ENCODE measurements at regions not wholly inside any gene's neighbourhood (a gene's known extent, or its start where the extent isn't known, plus 50 kb on each side); places are given as distances from the start of the nearest gene placed in this dataset.

DNA sequence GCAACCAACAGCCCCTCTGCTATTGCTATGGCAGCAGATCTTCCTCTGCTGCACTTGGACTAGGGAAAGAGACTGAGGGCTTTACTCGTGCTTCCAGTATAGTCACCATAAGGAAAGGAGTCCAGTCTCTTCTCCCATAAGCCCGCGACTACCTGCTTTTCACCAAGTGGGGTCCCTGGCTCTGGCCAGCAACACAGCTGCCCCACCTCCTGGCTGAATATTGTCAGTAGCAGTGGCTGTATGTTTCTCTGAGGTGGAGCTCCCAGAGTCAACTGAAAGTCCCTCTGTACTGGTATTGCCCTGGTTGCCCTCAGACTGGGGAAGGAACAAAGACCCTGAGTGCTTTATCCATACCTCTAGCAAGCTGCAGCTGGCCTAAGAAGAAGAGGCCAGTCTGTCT, 719.6 kb downstream of the SQOR start:
- no CpG with 5 or more reads among the region's 3 CpGs for WGBS, 2 experiments (ENCODE audit: extremely low coverage in 2 of 2, insufficient read length in 1 of 2)
- no peak overlapping the region for H3K14ac ChIP-seq (replicated peaks; ENCODE audit: low read depth, low read length)

More for the DNA sequence above, 719.6 kb downstream of the SQOR start:
- Histone ChIP-seq H3K27me3 (ENCODE audit: control insufficient read depth, insufficient read depth, low read length) (no peaks in the 10 kb centered on the region), H3K23ac (ENCODE audit: low read depth, low read length) (no peak overlapping the region), H2AK5ac (ENCODE audit: low read depth, low read length) (no peak overlapping the region), H3K79me1 (ENCODE audit: low read depth in 1 of 2, low read length in 2 of 2) (no peaks in the 10 kb centered on the region), H3K36me3 (ENCODE audit: control insufficient read depth, insufficient read depth, low read length) (no peaks in the 10 kb centered on the region), H4K5ac (ENCODE audit: low read depth, low read length) (no peak overlapping the region), H2BK15ac (ENCODE audit: low read depth, low read length) (no peak overlapping the region), H3K4me1 (ENCODE audit: control insufficient read depth, insufficient read depth, low read length) (no peaks in the 10 kb centered on the region), H3K9me3 (ENCODE audit: control insufficient read depth, insufficient read depth, low read length) (peaks cover 5% of the 10 kb centered on the region; the same call in 1 of the 2 replicates), H2AK9ac (replicated peaks; ENCODE audit: low read depth, low read length, poor library complexity) (no peak overlapping the region), H4K91ac (ENCODE audit: insufficient read depth, low read depth, low read length) (no peak overlapping the region), H2BK120ac (ENCODE audit: low read depth, low read length) (no peak overlapping the region), H3K9me1 (ENCODE audit: insufficient read depth, low read length) (no peaks in the 10 kb centered on the region), H3K27ac (ENCODE audit: insufficient read depth, low read length) (no peak overlapping the region), H3K9ac (ENCODE audit: low read depth, low read length) (no peak overlapping the region), H3K56ac (ENCODE audit: extremely low read depth, insufficient read depth, low read length) (no peak overlapping the region), H3K4me3 (ENCODE audit: insufficient read depth, low read depth, low read length) (no peak overlapping the region), H3K18ac (ENCODE audit: low read depth, low read length) (no peak overlapping the region), H2BK20ac (ENCODE audit: low read depth, low read length) (no peak overlapping the region), H4K8ac (ENCODE audit: low read depth in 2 of 2, low read length in 2 of 2) (no peak overlapping the region), H3K4ac (ENCODE audit: low read depth, low read length) (no peak overlapping the region), H4K20me1 (ENCODE audit: insufficient read depth, low read length) (no peaks in the 10 kb centered on the region), H2BK5ac (ENCODE audit: low read depth, low read length, poor library complexity, severe bottlenecking) (no peak overlapping the region), H3K4me2 (ENCODE audit: low read depth, low read length) (no peak overlapping the region), H2AFZ (replicated peaks; ENCODE audit: low read length, poor library complexity) (no peak overlapping the region)
- dilution Hi-C loops (cut with HindIII; ENCODE audit: low sequenced_read_pairs, unreplicated experiment), result no loop called here
- POLR2A ChIA-PET (ENCODE audit: unreplicated experiment), result no interaction called here
- in situ Hi-C loops (cut with MboI; ENCODE audit: low sequenced_read_pairs), result no loop called here
- TF ChIP-seq BHLHE40 (IDR thresholded peaks at IDR 0.05; ENCODE audit: low read depth, low read length) (no peak), CEBPB (IDR thresholded peaks at IDR 0.05; ENCODE audit: low read depth, low read length) (no peak), RCOR1 (IDR thresholded peaks at IDR 0.05; ENCODE audit: insufficient replicate concordance, low read length) (no peak), CHD1 (IDR thresholded peaks at IDR 0.05; ENCODE audit: low read depth, low read length) (no peak), RAD21 (IDR thresholded peaks at IDR 0.05; ENCODE audit: low read length) (no peak), NFE2L2 (IDR thresholded peaks at IDR 0.05; ENCODE audit: low read depth, low read length) (no peak), FOS (IDR thresholded peaks at IDR 0.05; ENCODE audit: low read depth, low read length) (no peak), CTCF (conservative IDR thresholded peaks at IDR 0.05; ENCODE audit: low read depth, low read length) (no peak), MAZ (IDR thresholded peaks at IDR 0.05; ENCODE audit: borderline replicate concordance, low read depth, low read length) (no peak), MAFK (IDR thresholded peaks at IDR 0.05; ENCODE audit: low read depth, low read length) (no peak), SMC3 (IDR thresholded peaks at IDR 0.05; ENCODE audit: low read depth, low read length) (no peak), MXI1 (IDR thresholded peaks at IDR 0.05; ENCODE audit: borderline replicate concordance, low read depth, low read length) (no peak), RFX5 (IDR thresholded peaks at IDR 0.05; ENCODE audit: low read depth, low read length) (no peak), POLR2A (IDR thresholded peaks at IDR 0.05; ENCODE audit: low read depth, low read length) (no peak)
- TF ChIP-seq, protein P1, sequence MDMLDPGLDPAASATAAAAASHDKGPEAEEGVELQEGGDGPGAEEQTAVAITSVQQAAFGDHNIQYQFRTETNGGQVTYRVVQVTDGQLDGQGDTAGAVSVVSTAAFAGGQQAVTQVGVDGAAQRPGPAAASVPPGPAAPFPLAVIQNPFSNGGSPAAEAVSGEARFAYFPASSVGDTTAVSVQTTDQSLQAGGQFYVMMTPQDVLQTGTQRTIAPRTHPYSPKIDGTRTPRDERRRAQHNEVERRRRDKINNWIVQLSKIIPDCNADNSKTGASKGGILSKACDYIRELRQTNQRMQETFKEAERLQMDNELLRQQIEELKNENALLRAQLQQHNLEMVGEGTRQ (IDR thresholded peaks at IDR 0.05; ENCODE audit: low read depth, low read length), result no peak
- TF ChIP-seq, protein P2, sequence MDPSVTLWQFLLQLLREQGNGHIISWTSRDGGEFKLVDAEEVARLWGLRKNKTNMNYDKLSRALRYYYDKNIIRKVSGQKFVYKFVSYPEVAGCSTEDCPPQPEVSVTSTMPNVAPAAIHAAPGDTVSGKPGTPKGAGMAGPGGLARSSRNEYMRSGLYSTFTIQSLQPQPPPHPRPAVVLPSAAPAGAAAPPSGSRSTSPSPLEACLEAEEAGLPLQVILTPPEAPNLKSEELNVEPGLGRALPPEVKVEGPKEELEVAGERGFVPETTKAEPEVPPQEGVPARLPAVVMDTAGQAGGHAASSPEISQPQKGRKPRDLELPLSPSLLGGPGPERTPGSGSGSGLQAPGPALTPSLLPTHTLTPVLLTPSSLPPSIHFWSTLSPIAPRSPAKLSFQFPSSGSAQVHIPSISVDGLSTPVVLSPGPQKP (IDR thresholded peaks at IDR 0.05; ENCODE audit: borderline replicate concordance, low read depth, low read length), result no peak
- BruUV-seq (replicated peaks), result no TSS peak
- intact Hi-C loops (cut with micrococcal nuclease), result no loop called here
- DNase-seq (no peak), ATAC-seq (ENCODE audit: low read depth) (no peak)
- CTCF ChIA-PET, result no interaction called here

Measured in IMR-90 (cell line).